Panc1 (cell line): ENCODE measurements at regions not wholly inside any gene's neighbourhood (a gene's known extent, or its start where the extent isn't known, plus 50 kb on each side); places are given as distances from the start of the nearest gene placed in this dataset.

Experiments used
- POLR2AphosphoS5 ChIP-seq: IDR thresholded peaks from 2 replicates; pipeline ENCODE4 v1.6.1; 2012; ENCODE audit warnings: mild to moderate bottlenecking, low read depth, low read length, moderate library complexity
- SIN3A ChIP-seq: IDR thresholded peaks from 2 replicates; pipeline ENCODE4 v1.6.1; 2012; ENCODE audit warnings: low read depth, mild to moderate bottlenecking, low read length, moderate library complexity, borderline replicate concordance; ENCODE audit not compliant: insufficient read depth
- TCF7L2 ChIP-seq: IDR thresholded peaks from 2 replicates; pipeline ENCODE4 v1.6.1; 2011; ENCODE audit warnings: mild to moderate bottlenecking, low read depth, low read length, inconsistent platforms
- TF ChIP-seq, protein P1 (sequence below): fragments of 450-650 bp; IDR thresholded peaks from 2 replicates; pipeline ENCODE4 v1.5.1; 2017; ENCODE audit warnings: mild to moderate bottlenecking
- TF ChIP-seq, protein P2 (sequence below), 2 experiments: IDR thresholded peaks; 2 replicates each; pipeline ENCODE4 v1.6.1; 2011 to 2012; ENCODE audit warnings: low read depth in 2 of 2, control low read depth in 1 of 2, low read length in 1 of 2, mild to moderate bottlenecking in 1 of 2, moderate library complexity in 1 of 2; ENCODE audit not compliant: insufficient read depth in 1 of 2

DNA sequence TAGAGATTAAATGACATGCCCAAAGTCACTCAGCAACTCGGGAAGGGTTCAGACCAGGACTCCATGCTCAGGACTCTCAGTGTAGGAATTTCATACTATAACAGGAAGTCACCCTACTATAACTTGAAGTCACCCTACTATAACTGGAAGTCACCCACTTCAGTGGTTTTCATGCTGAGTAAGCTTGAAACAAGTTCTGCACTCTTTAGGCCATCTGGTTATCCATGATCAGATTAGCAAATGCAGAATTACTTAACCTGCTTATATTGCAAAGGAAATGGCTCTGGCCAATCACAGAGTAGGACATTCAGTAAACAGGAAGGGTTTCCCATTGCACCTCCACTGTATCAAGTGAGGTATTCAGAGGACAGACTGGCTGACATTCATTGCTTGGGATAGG lies 1240.4 kb downstream of the GATA3 start:
- TF ChIP-seq, protein P1, sequence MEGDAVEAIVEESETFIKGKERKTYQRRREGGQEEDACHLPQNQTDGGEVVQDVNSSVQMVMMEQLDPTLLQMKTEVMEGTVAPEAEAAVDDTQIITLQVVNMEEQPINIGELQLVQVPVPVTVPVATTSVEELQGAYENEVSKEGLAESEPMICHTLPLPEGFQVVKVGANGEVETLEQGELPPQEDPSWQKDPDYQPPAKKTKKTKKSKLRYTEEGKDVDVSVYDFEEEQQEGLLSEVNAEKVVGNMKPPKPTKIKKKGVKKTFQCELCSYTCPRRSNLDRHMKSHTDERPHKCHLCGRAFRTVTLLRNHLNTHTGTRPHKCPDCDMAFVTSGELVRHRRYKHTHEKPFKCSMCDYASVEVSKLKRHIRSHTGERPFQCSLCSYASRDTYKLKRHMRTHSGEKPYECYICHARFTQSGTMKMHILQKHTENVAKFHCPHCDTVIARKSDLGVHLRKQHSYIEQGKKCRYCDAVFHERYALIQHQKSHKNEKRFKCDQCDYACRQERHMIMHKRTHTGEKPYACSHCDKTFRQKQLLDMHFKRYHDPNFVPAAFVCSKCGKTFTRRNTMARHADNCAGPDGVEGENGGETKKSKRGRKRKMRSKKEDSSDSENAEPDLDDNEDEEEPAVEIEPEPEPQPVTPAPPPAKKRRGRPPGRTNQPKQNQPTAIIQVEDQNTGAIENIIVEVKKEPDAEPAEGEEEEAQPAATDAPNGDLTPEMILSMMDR = no peak
- no peak for TF ChIP-seq SIN3A
- TF ChIP-seq, protein P2, sequence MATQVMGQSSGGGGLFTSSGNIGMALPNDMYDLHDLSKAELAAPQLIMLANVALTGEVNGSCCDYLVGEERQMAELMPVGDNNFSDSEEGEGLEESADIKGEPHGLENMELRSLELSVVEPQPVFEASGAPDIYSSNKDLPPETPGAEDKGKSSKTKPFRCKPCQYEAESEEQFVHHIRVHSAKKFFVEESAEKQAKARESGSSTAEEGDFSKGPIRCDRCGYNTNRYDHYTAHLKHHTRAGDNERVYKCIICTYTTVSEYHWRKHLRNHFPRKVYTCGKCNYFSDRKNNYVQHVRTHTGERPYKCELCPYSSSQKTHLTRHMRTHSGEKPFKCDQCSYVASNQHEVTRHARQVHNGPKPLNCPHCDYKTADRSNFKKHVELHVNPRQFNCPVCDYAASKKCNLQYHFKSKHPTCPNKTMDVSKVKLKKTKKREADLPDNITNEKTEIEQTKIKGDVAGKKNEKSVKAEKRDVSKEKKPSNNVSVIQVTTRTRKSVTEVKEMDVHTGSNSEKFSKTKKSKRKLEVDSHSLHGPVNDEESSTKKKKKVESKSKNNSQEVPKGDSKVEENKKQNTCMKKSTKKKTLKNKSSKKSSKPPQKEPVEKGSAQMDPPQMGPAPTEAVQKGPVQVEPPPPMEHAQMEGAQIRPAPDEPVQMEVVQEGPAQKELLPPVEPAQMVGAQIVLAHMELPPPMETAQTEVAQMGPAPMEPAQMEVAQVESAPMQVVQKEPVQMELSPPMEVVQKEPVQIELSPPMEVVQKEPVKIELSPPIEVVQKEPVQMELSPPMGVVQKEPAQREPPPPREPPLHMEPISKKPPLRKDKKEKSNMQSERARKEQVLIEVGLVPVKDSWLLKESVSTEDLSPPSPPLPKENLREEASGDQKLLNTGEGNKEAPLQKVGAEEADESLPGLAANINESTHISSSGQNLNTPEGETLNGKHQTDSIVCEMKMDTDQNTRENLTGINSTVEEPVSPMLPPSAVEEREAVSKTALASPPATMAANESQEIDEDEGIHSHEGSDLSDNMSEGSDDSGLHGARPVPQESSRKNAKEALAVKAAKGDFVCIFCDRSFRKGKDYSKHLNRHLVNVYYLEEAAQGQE (IDR thresholded peaks at IDR 0.05; ENCODE audit: insufficient read depth in 1 of 2, low read depth in 2 of 2, low read length in 1 of 2) = no peak
- TF ChIP-seq TCF7L2 = no peak
- no peak for TF ChIP-seq POLR2AphosphoS5
